Smooth muscle cell (in vitro differentiated cells): ENCODE measurements at regions not wholly inside any gene's neighbourhood (a gene's known extent, or its start where the extent isn't known, plus 50 kb on each side); places are given as distances from the start of the nearest gene placed in this dataset.

Experiments
- DNase-seq: peaks from one replicate; lab custom pipeline; 2025; ENCODE audit not compliant: unreplicated experiment; lab: John Stamatoyannopoulos, UW
- H2AFZ ChIP-seq: fragments of 200-600 bp; sonication (generic); 2 replicates; pipeline ENCODE4 v1.6.0; 2016; ENCODE audit warnings: antibody characterized with exemption, low read depth, mild to moderate bottlenecking
- H3F3A ChIP-seq: fragments of 200-600 bp; sonication (generic); 2 replicates; pipeline ENCODE4 v1.6.0; 2017; ENCODE audit warnings: antibody characterized with exemption, low read depth
- H3K27ac ChIP-seq: fragments of 200-600 bp; sonication (generic); 2 replicates; pipeline ENCODE4 v1.5.1; 2016; ENCODE audit warnings: low read depth, mild to moderate bottlenecking
- H3K27me3 ChIP-seq: fragments of 200-600 bp; sonication (generic); 2 replicates; pipeline ENCODE4 v1.6.1; 2016; ENCODE audit warnings: low read depth, mild to moderate bottlenecking
- H3K36me3 ChIP-seq: fragments of 200-600 bp; sonication (generic); 2 replicates; pipeline ENCODE4 v1.5.1; 2016; ENCODE audit warnings: low read depth
- H3K4me1 ChIP-seq: fragments of 200-600 bp; sonication (generic); 2 replicates; pipeline ENCODE4 v1.5.1; 2016; ENCODE audit warnings: low read depth
- H3K4me2 ChIP-seq: fragments of 200-600 bp; sonication (generic); 2 replicates; pipeline ENCODE4 v1.6.0; 2016; ENCODE audit warnings: mild to moderate bottlenecking
- H3K4me3 ChIP-seq: fragments of 200-600 bp; sonication (generic); 2 replicates; pipeline ENCODE4 v1.5.1; 2016; ENCODE audit warnings: mild to moderate bottlenecking
- H3K79me2 ChIP-seq: fragments of 200-600 bp; sonication (generic); 2 replicates; pipeline ENCODE4 v1.6.0; 2016; ENCODE audit warnings: low read depth, mild to moderate bottlenecking
- H3K9ac ChIP-seq: fragments of 200-600 bp; sonication (generic); 2 replicates; pipeline ENCODE4 v1.6.0; 2016; ENCODE audit warnings: low read depth
- H3K9me3 ChIP-seq: fragments of 200-600 bp; sonication (generic); replicated peaks from 2 replicates; pipeline ENCODE4 v1.5.1; 2016; ENCODE audit warnings: low read depth
- H4K20me1 ChIP-seq: fragments of 200-600 bp; sonication (generic); 2 replicates; pipeline ENCODE4 v1.6.0; 2016; ENCODE audit warnings: low read depth
- WGBS: methylation state at CpG from one replicate; pipeline ENCODE4 v1.1.7; 2016; ENCODE audit warnings: low lambda C conversion rate; 5-methylcytosine and 5-hydroxymethylcytosine counted together
- TF ChIP-seq, protein P1 (sequence below): fragments of 200-600 bp; sonication (generic); IDR thresholded peaks from 2 replicates; pipeline ENCODE4 v1.5.1; 2017; ENCODE audit warnings: borderline replicate concordance, mild to moderate bottlenecking, antibody characterized with exemption; ENCODE audit not compliant: insufficient read depth, poor library complexity, severe bottlenecking

DNA sequence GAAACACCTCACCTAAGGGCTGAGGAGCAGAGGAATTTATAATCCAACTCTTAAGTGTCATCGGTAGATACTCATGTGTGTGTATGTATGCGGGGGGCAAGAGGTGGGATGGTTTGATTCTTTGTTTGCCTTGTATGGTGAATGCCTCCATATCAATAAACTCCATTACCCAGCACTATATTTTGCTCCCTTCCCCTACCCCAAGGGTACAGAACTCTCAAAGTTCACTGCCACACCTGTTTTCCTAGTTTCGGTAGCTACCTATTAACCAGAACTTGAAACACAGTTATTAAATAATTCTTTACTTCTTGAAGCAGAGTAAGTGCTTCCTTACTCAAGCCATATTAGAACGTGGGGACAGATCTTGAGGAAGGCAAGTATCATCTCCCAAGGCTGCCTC, 400.8 kb upstream of the SUCLG2 start:
- no peak overlapping the region for H3K9ac ChIP-seq

GRCh38 chr3:68049776-68050175, 395.4 kb upstream of the SUCLG2 start:
- Histone ChIP-seq H3K79me2 (no peaks in the 10 kb centered on the region), H3K27ac (no peak overlapping the region), H3K4me3 (no peak overlapping the region), H3K36me3 (no peaks in the 10 kb centered on the region), H2AFZ (no peak overlapping the region), H4K20me1 (no peaks in the 10 kb centered on the region), H3K4me1 (no peaks in the 10 kb centered on the region), H3K27me3 (no peaks in the 10 kb centered on the region), H3F3A (no peaks in the 10 kb centered on the region), H3K9me3 (no peaks in the 10 kb centered on the region), H3K9ac (no peak overlapping the region), H3K4me2 (no peak overlapping the region)
- 54% methylated on average over 3 of the region's 3 CpGs for WGBS
- DNase-seq = no peak
- TF ChIP-seq, protein P1, sequence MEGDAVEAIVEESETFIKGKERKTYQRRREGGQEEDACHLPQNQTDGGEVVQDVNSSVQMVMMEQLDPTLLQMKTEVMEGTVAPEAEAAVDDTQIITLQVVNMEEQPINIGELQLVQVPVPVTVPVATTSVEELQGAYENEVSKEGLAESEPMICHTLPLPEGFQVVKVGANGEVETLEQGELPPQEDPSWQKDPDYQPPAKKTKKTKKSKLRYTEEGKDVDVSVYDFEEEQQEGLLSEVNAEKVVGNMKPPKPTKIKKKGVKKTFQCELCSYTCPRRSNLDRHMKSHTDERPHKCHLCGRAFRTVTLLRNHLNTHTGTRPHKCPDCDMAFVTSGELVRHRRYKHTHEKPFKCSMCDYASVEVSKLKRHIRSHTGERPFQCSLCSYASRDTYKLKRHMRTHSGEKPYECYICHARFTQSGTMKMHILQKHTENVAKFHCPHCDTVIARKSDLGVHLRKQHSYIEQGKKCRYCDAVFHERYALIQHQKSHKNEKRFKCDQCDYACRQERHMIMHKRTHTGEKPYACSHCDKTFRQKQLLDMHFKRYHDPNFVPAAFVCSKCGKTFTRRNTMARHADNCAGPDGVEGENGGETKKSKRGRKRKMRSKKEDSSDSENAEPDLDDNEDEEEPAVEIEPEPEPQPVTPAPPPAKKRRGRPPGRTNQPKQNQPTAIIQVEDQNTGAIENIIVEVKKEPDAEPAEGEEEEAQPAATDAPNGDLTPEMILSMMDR = no peak

More for the DNA sequence above, 400.8 kb upstream of the SUCLG2 start:
- Histone ChIP-seq H3K27me3 (no peaks in the 10 kb centered on the region), H3K9me3 (no peaks in the 10 kb centered on the region), H4K20me1 (no peaks in the 10 kb centered on the region), H3K4me3 (no peak overlapping the region), H3K4me1 (no peaks in the 10 kb centered on the region), H3K4me2 (no peak overlapping the region), H3K79me2 (no peaks in the 10 kb centered on the region), H3F3A (no peaks in the 10 kb centered on the region), H3K27ac (no peak overlapping the region), H3K36me3 (no peaks in the 10 kb centered on the region), H2AFZ (no peak overlapping the region)
- WGBS = 91% methylated on average over 4 of the region's 4 CpGs
- TF ChIP-seq, protein P1 = no peak
- DNase-seq = no peak

GRCh38 chr3:68045976-68046375, 391.6 kb upstream of the SUCLG2 start:
- Histone ChIP-seq H3K27me3 (no peaks in the 10 kb centered on the region), H3K4me1 (no peaks in the 10 kb centered on the region), H3K27ac (no peak overlapping the region), H3K36me3 (no peaks in the 10 kb centered on the region), H3K4me3 (no peak overlapping the region), H3K9ac (no peak overlapping the region), H3F3A (no peaks in the 10 kb centered on the region), H4K20me1 (no peaks in the 10 kb centered on the region), H3K79me2 (no peaks in the 10 kb centered on the region), H3K9me3 (no peaks in the 10 kb centered on the region), H2AFZ (no peak overlapping the region), H3K4me2 (no peak overlapping the region)
- TF ChIP-seq, protein P1 = no peak
- no peak for DNase-seq
- 90% methylated on average over 3 of the region's 3 CpGs for WGBS

DNA sequence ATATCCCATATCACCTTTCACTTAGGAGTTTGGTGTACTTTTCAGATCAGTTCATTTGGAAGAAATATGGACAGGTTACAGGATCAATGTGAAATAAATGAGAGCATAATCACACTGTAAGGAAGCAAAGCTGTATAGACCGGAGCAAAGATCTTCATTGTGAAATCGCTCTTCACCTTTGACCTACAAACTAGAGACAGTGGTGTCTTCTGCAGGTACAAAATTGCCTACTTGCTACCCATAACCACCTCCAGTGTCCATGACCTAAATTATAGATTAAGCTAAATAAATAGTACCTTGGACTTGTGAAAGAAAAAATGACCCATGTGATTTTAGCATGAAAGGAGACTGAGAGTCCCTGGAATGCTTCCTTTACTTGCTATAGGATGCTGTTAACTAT, 379.5 kb upstream of the SUCLG2 start:
- WGBS = 100% methylated on average over 2 of the region's 2 CpGs
- TF ChIP-seq, protein P1 = no peak
- DNase-seq = no peak
- H3K4me3 ChIP-seq = no peak overlapping the region
- H3K9ac ChIP-seq = no peak overlapping the region
- H2AFZ ChIP-seq = no peak overlapping the region
- no peaks in the 10 kb centered on the region for H3K27me3 ChIP-seq
- H3K36me3 ChIP-seq = no peaks in the 10 kb centered on the region
- H4K20me1 ChIP-seq = no peaks in the 10 kb centered on the region
- no peaks in the 10 kb centered on the region for H3F3A ChIP-seq
- no peaks in the 10 kb centered on the region for H3K4me1 ChIP-seq
- no peak overlapping the region for H3K4me2 ChIP-seq
- H3K79me2 ChIP-seq = no peaks in the 10 kb centered on the region
- H3K27ac ChIP-seq = no peak overlapping the region
- H3K9me3 ChIP-seq = no peaks in the 10 kb centered on the region
